ENCODE measurements at regions not wholly inside any gene's neighbourhood (a gene's known extent, or its start where the extent isn't known, plus 50 kb on each side); places are given as distances from the start of the nearest gene placed in this dataset.
A peak's percentile ranks its signal among the peaks of the same experiment; 100 is the strongest.

DNA sequence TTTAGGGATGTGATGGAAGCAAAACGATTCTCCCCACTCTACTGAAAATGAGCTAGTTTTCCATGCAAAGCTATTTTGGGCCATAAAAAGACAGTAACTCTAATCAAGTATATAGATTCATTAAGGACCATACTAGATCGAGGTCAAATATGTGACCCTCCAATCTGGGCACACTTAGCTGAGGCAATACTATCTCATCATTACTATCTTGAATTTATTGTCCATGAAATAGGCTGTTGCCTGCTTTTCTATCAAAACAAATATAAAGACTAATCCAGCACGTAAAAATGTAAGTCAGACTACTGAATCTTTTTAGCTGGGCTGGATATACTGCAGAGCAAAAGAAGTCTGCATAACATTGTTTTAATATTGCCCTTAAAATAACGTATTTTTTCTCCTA is 943.1 kb downstream of the NR2F1-AS1 start:
- H3K79me2 ChIP-seq (replicated peaks; ENCODE audit: insufficient read depth), result no peaks in the 10 kb centered on the region
- no peak overlapping the region for H3K4me2 ChIP-seq
- no peaks in the 10 kb centered on the region for H3K36me3 ChIP-seq (ENCODE audit: insufficient read depth)
- DNase-seq (ENCODE audit: low spot score) (no peak), ATAC-seq (no peak)
- H2AFZ ChIP-seq, result peak overlapping the region; percentile 5; the same call in 1 of the 2 replicates
- no peaks in the 10 kb centered on the region for H3K9me2 ChIP-seq (ENCODE audit: insufficient read depth)
- no peak overlapping the region for H3K4me3 Mint-ChIP-seq
- H3F3A ChIP-seq (replicated peaks; ENCODE audit: low read depth), result no peaks in the 10 kb centered on the region
- TF ChIP-seq, protein P1, sequence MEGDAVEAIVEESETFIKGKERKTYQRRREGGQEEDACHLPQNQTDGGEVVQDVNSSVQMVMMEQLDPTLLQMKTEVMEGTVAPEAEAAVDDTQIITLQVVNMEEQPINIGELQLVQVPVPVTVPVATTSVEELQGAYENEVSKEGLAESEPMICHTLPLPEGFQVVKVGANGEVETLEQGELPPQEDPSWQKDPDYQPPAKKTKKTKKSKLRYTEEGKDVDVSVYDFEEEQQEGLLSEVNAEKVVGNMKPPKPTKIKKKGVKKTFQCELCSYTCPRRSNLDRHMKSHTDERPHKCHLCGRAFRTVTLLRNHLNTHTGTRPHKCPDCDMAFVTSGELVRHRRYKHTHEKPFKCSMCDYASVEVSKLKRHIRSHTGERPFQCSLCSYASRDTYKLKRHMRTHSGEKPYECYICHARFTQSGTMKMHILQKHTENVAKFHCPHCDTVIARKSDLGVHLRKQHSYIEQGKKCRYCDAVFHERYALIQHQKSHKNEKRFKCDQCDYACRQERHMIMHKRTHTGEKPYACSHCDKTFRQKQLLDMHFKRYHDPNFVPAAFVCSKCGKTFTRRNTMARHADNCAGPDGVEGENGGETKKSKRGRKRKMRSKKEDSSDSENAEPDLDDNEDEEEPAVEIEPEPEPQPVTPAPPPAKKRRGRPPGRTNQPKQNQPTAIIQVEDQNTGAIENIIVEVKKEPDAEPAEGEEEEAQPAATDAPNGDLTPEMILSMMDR (conservative IDR thresholded peaks at IDR 0.05; ENCODE audit: low read depth in 2 of 2), result no peak
- TF ChIP-seq, protein P2, sequence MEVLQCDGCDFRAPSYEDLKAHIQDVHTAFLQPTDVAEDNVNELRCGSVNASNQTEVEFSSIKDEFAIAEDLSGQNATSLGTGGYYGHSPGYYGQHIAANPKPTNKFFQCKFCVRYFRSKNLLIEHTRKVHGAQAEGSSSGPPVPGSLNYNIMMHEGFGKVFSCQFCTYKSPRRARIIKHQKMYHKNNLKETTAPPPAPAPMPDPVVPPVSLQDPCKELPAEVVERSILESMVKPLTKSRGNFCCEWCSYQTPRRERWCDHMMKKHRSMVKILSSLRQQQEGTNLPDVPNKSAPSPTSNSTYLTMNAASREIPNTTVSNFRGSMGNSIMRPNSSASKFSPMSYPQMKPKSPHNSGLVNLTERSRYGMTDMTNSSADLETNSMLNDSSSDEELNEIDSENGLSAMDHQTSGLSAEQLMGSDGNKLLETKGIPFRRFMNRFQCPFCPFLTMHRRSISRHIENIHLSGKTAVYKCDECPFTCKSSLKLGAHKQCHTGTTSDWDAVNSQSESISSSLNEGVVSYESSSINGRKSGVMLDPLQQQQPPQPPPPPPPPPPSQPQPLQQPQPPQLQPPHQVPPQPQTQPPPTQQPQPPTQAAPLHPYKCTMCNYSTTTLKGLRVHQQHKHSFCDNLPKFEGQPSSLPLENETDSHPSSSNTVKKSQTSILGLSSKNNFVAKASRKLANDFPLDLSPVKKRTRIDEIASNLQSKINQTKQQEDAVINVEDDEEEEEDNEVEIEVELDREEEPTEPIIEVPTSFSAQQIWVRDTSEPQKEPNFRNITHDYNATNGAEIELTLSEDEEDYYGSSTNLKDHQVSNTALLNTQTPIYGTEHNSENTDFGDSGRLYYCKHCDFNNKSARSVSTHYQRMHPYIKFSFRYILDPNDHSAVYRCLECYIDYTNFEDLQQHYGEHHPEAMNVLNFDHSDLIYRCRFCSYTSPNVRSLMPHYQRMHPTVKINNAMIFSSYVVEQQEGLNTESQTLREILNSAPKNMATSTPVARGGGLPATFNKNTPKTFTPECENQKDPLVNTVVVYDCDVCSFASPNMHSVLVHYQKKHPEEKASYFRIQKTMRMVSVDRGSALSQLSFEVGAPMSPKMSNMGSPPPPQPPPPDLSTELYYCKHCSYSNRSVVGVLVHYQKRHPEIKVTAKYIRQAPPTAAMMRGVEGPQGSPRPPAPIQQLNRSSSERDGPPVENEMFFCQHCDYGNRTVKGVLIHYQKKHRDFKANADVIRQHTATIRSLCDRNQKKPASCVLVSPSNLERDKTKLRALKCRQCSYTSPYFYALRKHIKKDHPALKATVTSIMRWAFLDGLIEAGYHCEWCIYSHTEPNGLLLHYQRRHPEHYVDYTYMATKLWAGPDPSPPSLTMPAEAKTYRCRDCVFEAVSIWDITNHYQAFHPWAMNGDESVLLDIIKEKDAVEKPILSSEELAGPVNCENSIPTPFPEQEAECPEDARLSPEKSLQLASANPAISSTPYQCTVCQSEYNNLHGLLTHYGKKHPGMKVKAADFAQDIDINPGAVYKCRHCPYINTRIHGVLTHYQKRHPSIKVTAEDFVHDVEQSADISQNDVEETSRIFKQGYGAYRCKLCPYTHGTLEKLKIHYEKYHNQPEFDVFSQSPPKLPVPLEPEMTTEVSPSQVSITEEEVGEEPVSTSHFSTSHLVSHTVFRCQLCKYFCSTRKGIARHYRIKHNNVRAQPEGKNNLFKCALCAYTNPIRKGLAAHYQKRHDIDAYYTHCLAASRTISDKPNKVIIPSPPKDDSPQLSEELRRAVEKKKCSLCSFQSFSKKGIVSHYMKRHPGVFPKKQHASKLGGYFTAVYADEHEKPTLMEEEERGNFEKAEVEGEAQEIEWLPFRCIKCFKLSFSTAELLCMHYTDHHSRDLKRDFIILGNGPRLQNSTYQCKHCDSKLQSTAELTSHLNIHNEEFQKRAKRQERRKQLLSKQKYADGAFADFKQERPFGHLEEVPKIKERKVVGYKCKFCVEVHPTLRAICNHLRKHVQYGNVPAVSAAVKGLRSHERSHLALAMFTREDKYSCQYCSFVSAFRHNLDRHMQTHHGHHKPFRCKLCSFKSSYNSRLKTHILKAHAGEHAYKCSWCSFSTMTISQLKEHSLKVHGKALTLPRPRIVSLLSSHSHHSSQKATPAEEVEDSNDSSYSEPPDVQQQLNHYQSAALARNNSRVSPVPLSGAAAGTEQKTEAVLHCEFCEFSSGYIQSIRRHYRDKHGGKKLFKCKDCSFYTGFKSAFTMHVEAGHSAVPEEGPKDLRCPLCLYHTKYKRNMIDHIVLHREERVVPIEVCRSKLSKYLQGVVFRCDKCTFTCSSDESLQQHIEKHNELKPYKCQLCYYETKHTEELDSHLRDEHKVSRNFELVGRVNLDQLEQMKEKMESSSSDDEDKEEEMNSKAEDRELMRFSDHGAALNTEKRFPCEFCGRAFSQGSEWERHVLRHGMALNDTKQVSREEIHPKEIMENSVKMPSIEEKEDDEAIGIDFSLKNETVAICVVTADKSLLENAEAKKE (CRISPR knock-in tag; IDR thresholded peaks at IDR 0.05), result no peak
- no peak for TF ChIP-seq EZH2 (IDR thresholded peaks at IDR 0.05; ENCODE audit: low read depth, unreplicated experiment)
- TF ChIP-seq, protein P3, sequence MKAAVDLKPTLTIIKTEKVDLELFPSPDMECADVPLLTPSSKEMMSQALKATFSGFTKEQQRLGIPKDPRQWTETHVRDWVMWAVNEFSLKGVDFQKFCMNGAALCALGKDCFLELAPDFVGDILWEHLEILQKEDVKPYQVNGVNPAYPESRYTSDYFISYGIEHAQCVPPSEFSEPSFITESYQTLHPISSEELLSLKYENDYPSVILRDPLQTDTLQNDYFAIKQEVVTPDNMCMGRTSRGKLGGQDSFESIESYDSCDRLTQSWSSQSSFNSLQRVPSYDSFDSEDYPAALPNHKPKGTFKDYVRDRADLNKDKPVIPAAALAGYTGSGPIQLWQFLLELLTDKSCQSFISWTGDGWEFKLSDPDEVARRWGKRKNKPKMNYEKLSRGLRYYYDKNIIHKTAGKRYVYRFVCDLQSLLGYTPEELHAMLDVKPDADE (IDR thresholded peaks at IDR 0.05), result no peak
- no peak for TF ChIP-seq ZNF331 (CRISPR knock-in tag; IDR thresholded peaks at IDR 0.05; ENCODE audit: low read depth)
- no peak for TF ChIP-seq STAT1 (IDR thresholded peaks at IDR 0.05; ENCODE audit: unreplicated experiment)
- no peak for TF ChIP-seq NANOG (IDR thresholded peaks at IDR 0.05; ENCODE audit: borderline replicate concordance)
- TF ChIP-seq POLR2AphosphoS5 (IDR thresholded peaks at IDR 0.05; ENCODE audit: low read depth), result no peak
- TF ChIP-seq EZH2phosphoT487 (IDR thresholded peaks at IDR 0.05; ENCODE audit: unreplicated experiment), result no peak
- TF ChIP-seq, protein P4, sequence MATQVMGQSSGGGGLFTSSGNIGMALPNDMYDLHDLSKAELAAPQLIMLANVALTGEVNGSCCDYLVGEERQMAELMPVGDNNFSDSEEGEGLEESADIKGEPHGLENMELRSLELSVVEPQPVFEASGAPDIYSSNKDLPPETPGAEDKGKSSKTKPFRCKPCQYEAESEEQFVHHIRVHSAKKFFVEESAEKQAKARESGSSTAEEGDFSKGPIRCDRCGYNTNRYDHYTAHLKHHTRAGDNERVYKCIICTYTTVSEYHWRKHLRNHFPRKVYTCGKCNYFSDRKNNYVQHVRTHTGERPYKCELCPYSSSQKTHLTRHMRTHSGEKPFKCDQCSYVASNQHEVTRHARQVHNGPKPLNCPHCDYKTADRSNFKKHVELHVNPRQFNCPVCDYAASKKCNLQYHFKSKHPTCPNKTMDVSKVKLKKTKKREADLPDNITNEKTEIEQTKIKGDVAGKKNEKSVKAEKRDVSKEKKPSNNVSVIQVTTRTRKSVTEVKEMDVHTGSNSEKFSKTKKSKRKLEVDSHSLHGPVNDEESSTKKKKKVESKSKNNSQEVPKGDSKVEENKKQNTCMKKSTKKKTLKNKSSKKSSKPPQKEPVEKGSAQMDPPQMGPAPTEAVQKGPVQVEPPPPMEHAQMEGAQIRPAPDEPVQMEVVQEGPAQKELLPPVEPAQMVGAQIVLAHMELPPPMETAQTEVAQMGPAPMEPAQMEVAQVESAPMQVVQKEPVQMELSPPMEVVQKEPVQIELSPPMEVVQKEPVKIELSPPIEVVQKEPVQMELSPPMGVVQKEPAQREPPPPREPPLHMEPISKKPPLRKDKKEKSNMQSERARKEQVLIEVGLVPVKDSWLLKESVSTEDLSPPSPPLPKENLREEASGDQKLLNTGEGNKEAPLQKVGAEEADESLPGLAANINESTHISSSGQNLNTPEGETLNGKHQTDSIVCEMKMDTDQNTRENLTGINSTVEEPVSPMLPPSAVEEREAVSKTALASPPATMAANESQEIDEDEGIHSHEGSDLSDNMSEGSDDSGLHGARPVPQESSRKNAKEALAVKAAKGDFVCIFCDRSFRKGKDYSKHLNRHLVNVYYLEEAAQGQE (IDR thresholded peaks at IDR 0.05; ENCODE audit: unreplicated experiment), result no peak
- TF ChIP-seq ZNF114 (CRISPR knock-in tag; IDR thresholded peaks at IDR 0.05), result no peak
- TF ChIP-seq JUNB (IDR thresholded peaks at IDR 0.05; ENCODE audit: unreplicated experiment), result no peak
- no peak for TF ChIP-seq CREB1 (CRISPR knock-in tag; IDR thresholded peaks at IDR 0.05; ENCODE audit: low read depth)
- H3K4me3 ChIP-seq, result no peak overlapping the region
- H3K27me3 Mint-ChIP-seq (ENCODE audit: insufficient read depth, low read depth, poor library complexity), result no peaks in the 10 kb centered on the region
- peaks cover 37% of the 10 kb centered on the region for H3K4me1 Mint-ChIP-seq
- no peaks in the 10 kb centered on the region for H4K20me1 ChIP-seq (replicated peaks; ENCODE audit: insufficient read depth)
- no peaks in the 10 kb centered on the region for H3K36me3 Mint-ChIP-seq (ENCODE audit: low read depth)
- no peaks in the 10 kb centered on the region for H3K27me3 ChIP-seq (ENCODE audit: insufficient read depth)
- H3K9me3 Mint-ChIP-seq, result no peaks in the 10 kb centered on the region
- peaks cover 33% of the 10 kb centered on the region for H3K4me1 ChIP-seq (ENCODE audit: insufficient read depth)
- no peak overlapping the region; the same call in 1 of the 2 replicates for H3K27ac Mint-ChIP-seq
- no peak overlapping the region for H3K27ac ChIP-seq (ENCODE audit: low read depth)

All from GM23338 (cell line).